HG02763 (cell line): ENCODE measurements at regions not wholly inside any gene's neighbourhood (a gene's known extent, or its start where the extent isn't known, plus 50 kb on each side); places are given as distances from the start of the nearest gene placed in this dataset.
"Not testable (repeated sequence)": the region's sequence is repeated elsewhere in the genome, so short reads cannot be mapped to it uniquely, and the experiment has no call there.

Experiments
- ATAC-seq: cut with Tn5 transposase; IDR thresholded peaks from one replicate; pipeline ENCODE4 v1.9.1; 2021; ENCODE audit warnings: mild to moderate bottlenecking, moderate library complexity; ENCODE audit not compliant: unreplicated experiment

- ATAC-seq, result no peak
These were observed 335.2 kb downstream of the NSUN3 start for GRCh38 chr3:94398036-94398435.

- no peak for ATAC-seq
These were observed 338.6 kb downstream of the NSUN3 start for GRCh38 chr3:94401466-94401865.

- no peak for ATAC-seq
These were observed 339.3 kb downstream of the NSUN3 start for GRCh38 chr3:94402126-94402525.

- ATAC-seq, result no peak
These were observed 342.6 kb downstream of the NSUN3 start for GRCh38 chr3:94405258-94406035.

GRCh38 chr3:94406595-94406994 lies 343.7 kb downstream of the NSUN3 start:
- no peak for ATAC-seq

- ATAC-seq, result not testable (repeated sequence)
These were observed 350.1 kb downstream of the NSUN3 start for GRCh38 chr3:94412936-94413335.

GRCh38 chr3:94413336-94414108 lies 350.7 kb downstream of the NSUN3 start:
- ATAC-seq, result no peak

- ATAC-seq, result no peak
These were observed 351.6 kb downstream of the NSUN3 start for GRCh38 chr3:94414418-94414817.

GRCh38 chr3:94416768-94417167 lies 353.9 kb downstream of the NSUN3 start:
- no peak for ATAC-seq

- no peak for ATAC-seq
These were observed 355.1 kb downstream of the NSUN3 start for GRCh38 chr3:94417963-94418455.

- no peak for ATAC-seq
These were observed 358.1 kb downstream of the NSUN3 start for GRCh38 chr3:94420931-94421330.

GRCh38 chr3:94423578-94423977 lies 360.7 kb downstream of the NSUN3 start:
- ATAC-seq, result no peak

- no peak for ATAC-seq
These were observed 366.7 kb downstream of the NSUN3 start for GRCh38 chr3:94429517-94429916.

GRCh38 chr3:94431876-94432570 lies 369.2 kb downstream of the NSUN3 start:
- no peak for ATAC-seq

GRCh38 chr3:94433811-94434210 lies 370.9 kb downstream of the NSUN3 start:
- ATAC-seq, result no peak

- ATAC-seq, result no peak
These were observed 378.1 kb downstream of the NSUN3 start for GRCh38 chr3:94440767-94441493.

GRCh38 chr3:94441494-94441847 lies 378.6 kb downstream of the NSUN3 start:
- no peak for ATAC-seq

GRCh38 chr3:94453864-94454263 lies 391.0 kb downstream of the NSUN3 start:
- no peak for ATAC-seq

GRCh38 chr3:94459167-94459566 lies 396.3 kb downstream of the NSUN3 start:
- no peak for ATAC-seq

- ATAC-seq, result no peak
These were observed 398.1 kb downstream of the NSUN3 start for GRCh38 chr3:94460931-94461330.

- ATAC-seq, result no peak
These were observed 400.1 kb downstream of the NSUN3 start for GRCh38 chr3:94462931-94463330.
